SJCRH30 (cell line): ENCODE measurements at regions not wholly inside any gene's neighbourhood (a gene's known extent, or its start where the extent isn't known, plus 50 kb on each side); places are given as distances from the start of the nearest gene placed in this dataset.

ENCODE experiments used
- DNase-seq, 2 experiments: peaks; one replicate each; pipeline ENCODE4 v3.0.0-alpha.2; 2015 to 2020
- H3K27ac ChIP-seq: fragments of 250-450 bp; sonication (Bioruptor Pico); 2 replicates; pipeline ENCODE4 v1.5.1; 2020; ENCODE audit warnings: mild to moderate bottlenecking, moderate library complexity
- H3K27me3 ChIP-seq: fragments of 250-450 bp; sonication (Bioruptor Pico); 2 replicates; pipeline ENCODE4 v1.5.1; 2020; ENCODE audit warnings: mild to moderate bottlenecking, moderate library complexity
- H3K36me3 ChIP-seq: fragments of 250-450 bp; sonication (Bioruptor Pico); 2 replicates; pipeline ENCODE4 v1.5.1; 2020; ENCODE audit warnings: mild to moderate bottlenecking, moderate library complexity
- H3K4me1 ChIP-seq: fragments of 250-450 bp; sonication (Bioruptor Pico); 2 replicates; pipeline ENCODE4 v1.5.1; 2020; ENCODE audit warnings: mild to moderate bottlenecking, moderate library complexity
- H3K4me3 ChIP-seq: fragments of 250-450 bp; sonication (Bioruptor Pico); 2 replicates; pipeline ENCODE4 v1.5.1; 2020; ENCODE audit warnings: mild to moderate bottlenecking, moderate library complexity
- H3K9me3 ChIP-seq: fragments of 250-450 bp; sonication (Bioruptor Pico); replicated peaks from 2 replicates; pipeline ENCODE4 v1.5.1; 2020; ENCODE audit warnings: mild to moderate bottlenecking, moderate library complexity

DNA sequence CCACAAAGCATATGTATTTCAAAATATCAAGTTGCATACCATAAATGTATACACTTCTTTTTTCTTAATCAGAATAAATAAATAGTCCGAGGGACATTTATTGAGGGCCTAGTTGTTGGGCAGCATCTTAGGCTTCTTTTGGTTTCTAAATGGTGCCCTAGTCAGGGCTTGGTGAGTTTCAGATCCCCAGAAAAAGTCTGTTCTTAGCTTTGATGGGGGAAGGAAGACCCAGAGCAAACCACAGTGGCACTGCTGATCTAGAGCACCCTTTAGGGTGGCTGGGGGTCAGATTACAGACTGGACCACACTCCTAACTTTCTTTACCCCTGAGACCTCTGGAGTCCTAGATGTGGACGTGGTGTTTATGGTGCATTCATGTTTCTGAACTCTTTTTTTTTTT, 97.8 kb downstream of the C9orf152 start:
- peaks cover 10% of the 10 kb centered on the region for H3K4me1 ChIP-seq
- peaks cover 2% of the 10 kb centered on the region; the same call in 1 of the 2 replicates for H3K36me3 ChIP-seq
- no peak overlapping the region; the same call in 1 of the 2 replicates for H3K27ac ChIP-seq
- DNase-seq: no peak
- no peaks in the 10 kb centered on the region for H3K9me3 ChIP-seq
- H3K4me3 ChIP-seq: no peak overlapping the region
- no peaks in the 10 kb centered on the region for H3K27me3 ChIP-seq

DNA sequence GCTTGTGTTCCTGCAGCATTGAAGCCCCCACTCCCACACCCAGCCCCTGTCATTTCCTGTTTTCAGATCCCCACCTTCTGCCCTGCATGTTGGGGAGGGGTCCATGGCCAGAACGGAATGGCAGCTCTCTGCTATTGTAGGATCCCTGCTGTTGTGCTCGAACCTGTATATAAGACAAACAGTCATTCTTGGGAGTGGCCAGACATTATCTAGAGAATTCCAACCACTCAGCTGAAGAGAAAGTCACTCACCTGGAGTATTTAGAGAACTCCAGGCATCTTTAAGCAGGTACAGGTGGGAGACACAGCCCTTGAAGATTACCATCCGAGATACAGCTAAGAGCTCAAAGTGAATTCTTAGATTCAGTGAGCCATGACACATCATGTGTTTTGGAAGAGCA, 96.1 kb downstream of the C9orf152 start:
- Histone ChIP-seq H3K27ac (no peak overlapping the region), H3K36me3 (peaks cover 2% of the 10 kb centered on the region; the same call in 1 of the 2 replicates), H3K4me1 (peaks cover 22% of the 10 kb centered on the region), H3K27me3 (no peaks in the 10 kb centered on the region), H3K9me3 (no peaks in the 10 kb centered on the region), H3K4me3 (no peak overlapping the region)
- no peak for DNase-seq

DNA sequence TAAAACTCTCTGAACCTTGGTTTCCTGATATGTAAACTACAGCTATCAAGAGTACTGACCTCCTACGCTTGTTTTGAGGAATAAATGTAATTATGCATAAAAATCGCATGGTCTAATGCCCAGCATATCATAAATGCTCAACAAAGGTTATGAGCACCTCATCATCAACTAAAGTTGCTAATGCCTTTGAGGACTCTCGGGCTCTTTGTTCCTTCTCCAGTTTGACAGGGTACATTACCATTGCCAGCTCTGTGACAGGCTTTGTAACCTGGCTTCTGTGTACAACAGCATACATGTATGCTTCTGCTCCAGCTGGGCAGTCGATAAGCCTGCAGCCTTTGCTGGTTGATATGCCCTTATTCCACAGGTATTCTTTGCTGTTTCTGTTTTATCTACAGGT, 95.2 kb downstream of the C9orf152 start:
- Histone ChIP-seq H3K27me3 (no peaks in the 10 kb centered on the region), H3K27ac (no peak overlapping the region), H3K9me3 (no peaks in the 10 kb centered on the region), H3K36me3 (peaks cover 2% of the 10 kb centered on the region; the same call in 1 of the 2 replicates), H3K4me1 (peaks cover 22% of the 10 kb centered on the region), H3K4me3 (no peak overlapping the region)
- DNase-seq: no peak

DNA sequence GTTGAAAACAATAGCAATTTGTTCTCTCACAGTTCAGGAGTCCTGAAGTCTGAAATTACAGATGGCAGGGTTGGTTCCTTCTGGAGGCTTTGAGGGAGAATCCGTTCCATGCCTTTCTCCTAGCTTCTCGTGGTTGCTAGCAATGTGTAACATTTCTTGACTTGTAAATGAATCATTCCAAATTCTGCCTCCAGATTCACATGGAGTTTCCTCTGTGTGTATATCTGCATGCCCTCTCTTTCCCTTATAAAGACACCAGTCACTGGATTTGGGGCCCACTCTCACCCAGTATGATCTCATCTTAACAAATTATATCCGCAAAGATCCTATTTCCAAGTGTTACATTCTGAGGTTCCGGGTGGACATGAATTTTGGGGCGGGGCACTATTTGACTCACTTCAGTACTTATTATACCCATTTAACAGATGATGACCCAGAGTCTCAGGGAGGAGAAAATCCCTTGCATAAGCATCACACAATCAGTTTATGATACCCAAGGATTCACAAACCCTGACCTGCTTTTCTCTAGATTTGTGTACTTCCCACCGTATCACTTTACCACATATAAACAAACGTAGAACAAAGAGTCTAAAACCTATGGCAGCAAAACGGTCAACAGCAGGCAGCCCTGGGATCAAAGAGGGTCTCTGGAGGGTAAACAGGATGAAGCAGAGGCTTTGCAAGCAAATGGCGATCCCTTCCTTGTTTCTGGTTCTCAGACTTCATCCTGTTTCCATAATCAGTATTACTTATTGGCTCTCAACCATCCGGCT, 93.7 kb downstream of the C9orf152 start:
- no peak for DNase-seq
- H3K4me1 ChIP-seq: peaks cover 22% of the 10 kb centered on the region
- H3K27me3 ChIP-seq: no peaks in the 10 kb centered on the region
- no peak overlapping the region for H3K4me3 ChIP-seq
- H3K27ac ChIP-seq: no peak overlapping the region
- H3K36me3 ChIP-seq: peaks cover 2% of the 10 kb centered on the region; the same call in 1 of the 2 replicates
- H3K9me3 ChIP-seq: no peaks in the 10 kb centered on the region

DNA sequence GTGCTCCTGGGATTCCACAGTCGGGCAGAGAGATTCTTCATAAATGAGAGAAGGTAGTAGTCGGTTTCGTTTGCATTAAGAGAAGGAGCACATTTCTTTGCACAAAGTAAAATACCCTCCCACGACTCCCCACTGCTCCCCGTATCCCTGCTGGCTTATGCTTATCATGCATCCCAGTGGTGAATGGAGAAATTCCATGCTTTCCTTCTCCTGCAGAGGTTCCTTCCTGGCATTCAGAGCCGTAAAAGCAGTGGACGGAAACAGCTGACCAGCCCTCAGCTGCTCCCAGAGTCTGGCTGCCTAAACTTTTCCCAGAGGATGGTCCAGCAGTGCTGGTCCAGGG, 93.1 kb downstream of the C9orf152 start:
- no peaks in the 10 kb centered on the region for H3K27me3 ChIP-seq
- no peak overlapping the region for H3K27ac ChIP-seq
- H3K4me1 ChIP-seq: peaks cover 16% of the 10 kb centered on the region
- DNase-seq: no peak
- H3K4me3 ChIP-seq: no peak overlapping the region
- H3K9me3 ChIP-seq: no peaks in the 10 kb centered on the region
- peaks cover 2% of the 10 kb centered on the region; the same call in 1 of the 2 replicates for H3K36me3 ChIP-seq

DNA sequence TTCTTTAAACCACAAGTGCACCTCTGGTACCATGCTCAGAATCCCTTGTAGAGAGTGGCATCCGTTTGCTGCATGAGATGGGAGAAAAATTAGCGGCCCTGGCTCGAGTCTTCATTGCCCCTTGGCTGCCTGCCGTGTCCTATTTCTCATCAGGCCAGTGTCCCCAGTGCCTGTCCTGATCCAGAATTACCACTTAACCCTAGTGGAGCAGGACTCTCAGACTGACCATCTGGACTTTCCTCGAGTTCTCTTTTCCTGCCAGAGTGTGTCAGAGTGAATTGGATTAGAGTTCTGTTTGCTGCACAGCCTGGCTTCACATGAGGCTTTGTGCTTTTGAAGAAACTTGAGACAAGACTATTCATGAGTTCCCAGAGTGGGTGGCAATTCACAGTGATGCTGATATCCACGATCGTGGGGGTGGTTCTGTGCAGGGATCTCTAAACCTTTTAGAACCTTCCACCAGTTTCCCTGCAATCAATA, 92.6 kb downstream of the C9orf152 start:
- peaks cover 12% of the 10 kb centered on the region for H3K4me1 ChIP-seq
- H3K9me3 ChIP-seq: no peaks in the 10 kb centered on the region
- H3K27me3 ChIP-seq: no peaks in the 10 kb centered on the region
- H3K36me3 ChIP-seq: no peaks in the 10 kb centered on the region; the same call in 1 of the 2 replicates
- no peak overlapping the region for H3K27ac ChIP-seq
- no peak overlapping the region for H3K4me3 ChIP-seq
- DNase-seq: no peak

DNA sequence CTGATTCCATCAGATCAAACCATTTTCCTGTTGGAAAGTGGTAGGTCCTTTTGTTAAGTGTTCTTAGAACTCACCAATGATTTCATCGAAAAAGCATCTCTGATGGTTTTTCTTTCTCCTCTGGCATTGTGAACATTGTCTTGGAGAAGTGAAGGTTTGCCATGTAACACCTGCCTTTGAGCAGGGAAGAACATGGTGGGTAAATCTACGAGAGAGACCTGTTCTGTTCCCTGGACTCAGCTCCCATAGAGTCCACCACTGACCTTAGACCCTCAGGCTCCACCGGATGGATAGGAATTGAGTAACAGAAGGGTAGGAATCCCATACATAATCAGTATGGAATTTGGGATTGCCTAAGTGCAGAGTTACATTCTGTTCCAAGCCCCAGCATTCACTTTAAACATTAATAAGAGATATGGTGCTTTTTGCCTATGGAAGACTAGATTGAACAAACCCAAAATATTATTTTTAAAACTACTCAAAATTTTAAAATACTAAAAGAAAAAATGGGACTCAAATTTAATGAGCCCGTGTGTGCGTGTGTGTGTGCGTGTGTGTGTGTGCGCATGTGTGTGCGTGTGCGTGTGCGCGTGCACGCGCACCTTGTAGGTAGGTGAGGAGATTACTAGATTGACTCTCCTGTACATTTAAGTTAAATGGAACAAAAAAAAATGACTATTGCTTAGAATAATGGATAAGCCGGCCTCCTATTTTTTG, 92.0 kb downstream of the C9orf152 start:
- no peak for DNase-seq
- Histone ChIP-seq H3K36me3 (no peaks in the 10 kb centered on the region; the same call in 1 of the 2 replicates), H3K9me3 (no peaks in the 10 kb centered on the region), H3K27ac (no peak overlapping the region), H3K27me3 (no peaks in the 10 kb centered on the region), H3K4me1 (peaks cover 12% of the 10 kb centered on the region), H3K4me3 (no peak overlapping the region)

DNA sequence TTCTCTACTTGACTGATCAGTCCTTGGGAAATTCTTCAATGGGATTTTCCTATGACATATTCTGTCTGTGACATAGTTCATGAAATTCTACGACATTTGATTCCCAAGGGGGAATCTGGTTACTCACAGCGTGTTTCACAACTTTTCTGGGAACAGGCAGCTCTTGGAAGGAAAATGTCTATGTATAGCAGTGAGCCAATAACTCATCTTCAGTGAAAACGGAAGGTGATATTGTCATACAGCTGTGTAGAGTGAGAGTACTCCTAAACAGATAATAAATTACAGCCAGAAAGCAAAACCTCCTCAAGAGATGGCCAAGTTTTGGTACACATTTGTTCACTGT, 91.4 kb downstream of the C9orf152 start:
- Histone ChIP-seq H3K27me3 (no peaks in the 10 kb centered on the region), H3K4me1 (peaks cover 12% of the 10 kb centered on the region), H3K9me3 (no peaks in the 10 kb centered on the region), H3K27ac (no peak overlapping the region), H3K4me3 (no peak overlapping the region), H3K36me3 (no peaks in the 10 kb centered on the region; the same call in 1 of the 2 replicates)
- no peak for DNase-seq

DNA sequence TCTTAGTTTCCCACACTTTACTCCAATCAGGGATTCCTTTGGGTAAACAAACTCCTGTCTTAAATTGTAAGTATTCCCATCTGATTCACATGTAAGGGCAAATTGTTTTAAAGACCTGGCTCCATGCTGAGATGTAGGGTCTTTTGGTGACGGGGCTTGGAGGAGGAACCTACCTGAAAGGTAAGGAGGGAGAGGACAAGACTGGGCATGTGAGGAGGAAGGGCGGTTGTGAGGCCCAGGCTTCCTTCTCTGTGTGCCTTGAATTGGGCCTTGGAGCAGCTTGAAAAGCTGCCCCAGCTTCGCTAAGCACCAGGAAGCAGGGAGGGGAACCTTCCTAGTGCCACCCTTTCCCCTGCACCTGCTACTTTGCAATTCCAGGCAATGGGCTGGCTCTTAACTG, 86.8 kb downstream of the C9orf152 start:
- Histone ChIP-seq H3K36me3 (no peaks in the 10 kb centered on the region; the same call in 1 of the 2 replicates), H3K4me3 (no peak overlapping the region), H3K4me1 (peaks cover 8% of the 10 kb centered on the region), H3K27ac (no peak overlapping the region), H3K9me3 (no peaks in the 10 kb centered on the region), H3K27me3 (no peaks in the 10 kb centered on the region)
- no peak for DNase-seq

DNA sequence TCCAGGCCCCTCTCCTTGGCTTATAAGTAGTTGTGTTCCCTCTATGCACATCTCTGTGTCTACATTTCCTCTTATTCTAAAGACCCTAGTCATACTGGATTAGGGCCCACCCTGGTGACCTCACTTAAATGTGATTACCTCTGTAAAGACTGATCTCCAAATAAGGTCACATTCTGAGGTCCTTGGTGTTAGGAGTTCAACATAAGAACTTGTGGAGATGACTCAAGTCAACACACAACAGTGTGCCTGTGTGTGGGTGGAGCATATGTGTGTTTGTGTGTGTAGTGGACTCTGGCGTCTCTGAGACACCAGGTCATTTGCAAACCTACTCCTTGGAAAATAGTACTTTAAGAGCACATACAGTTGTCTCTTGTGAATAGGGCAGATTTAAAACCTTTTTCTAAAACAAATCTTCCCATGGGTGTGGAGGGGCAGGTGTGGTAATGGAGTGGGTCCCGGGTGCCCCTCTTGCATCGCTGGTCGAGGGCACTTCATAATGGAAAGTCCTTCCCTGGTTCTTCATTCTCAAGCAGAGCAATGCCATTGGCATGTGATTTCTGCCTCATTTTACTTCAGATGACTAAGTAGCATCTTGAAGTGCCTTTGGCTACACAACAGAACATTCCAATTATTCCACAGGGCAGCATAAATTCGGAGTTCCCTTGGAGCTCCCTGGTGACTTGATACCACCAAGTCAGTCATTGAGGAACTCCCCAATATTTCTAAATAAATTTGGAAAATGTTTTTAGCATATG, 84.4 kb downstream of the C9orf152 start:
- Histone ChIP-seq H3K9me3 (no peaks in the 10 kb centered on the region), H3K4me1 (peaks cover 10% of the 10 kb centered on the region)

DNA sequence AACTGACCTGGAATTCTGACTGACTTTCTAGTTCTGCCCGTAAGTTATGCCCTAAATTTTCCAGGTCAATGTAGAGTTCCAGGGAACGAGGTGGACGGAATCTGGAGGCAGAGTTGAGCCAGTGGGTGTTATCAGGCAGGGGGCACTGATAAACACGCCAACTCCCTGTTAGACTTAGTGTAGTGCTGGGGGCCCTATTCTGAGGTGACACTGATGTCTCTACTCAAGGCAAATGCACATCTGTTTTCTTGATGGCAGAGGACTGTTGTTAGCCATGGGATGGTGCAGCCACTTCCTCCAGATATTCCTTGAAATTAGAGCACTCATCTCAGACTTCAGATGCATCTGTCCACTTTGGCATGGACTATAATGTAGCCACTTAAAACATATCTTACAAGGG, 83.5 kb downstream of the C9orf152 start:
- no peaks in the 10 kb centered on the region for H3K27me3 ChIP-seq
- no peaks in the 10 kb centered on the region for H3K9me3 ChIP-seq
- H3K27ac ChIP-seq: no peak overlapping the region
- H3K36me3 ChIP-seq: no peaks in the 10 kb centered on the region
- no peak overlapping the region for H3K4me3 ChIP-seq
- no peak for DNase-seq
- peaks cover 18% of the 10 kb centered on the region for H3K4me1 ChIP-seq

More for the DNA sequence above, 84.4 kb downstream of the C9orf152 start:
- Histone ChIP-seq H3K27ac (no peak overlapping the region), H3K36me3 (no peaks in the 10 kb centered on the region), H3K27me3 (no peaks in the 10 kb centered on the region), H3K4me3 (no peak overlapping the region)
- DNase-seq: no peak

DNA sequence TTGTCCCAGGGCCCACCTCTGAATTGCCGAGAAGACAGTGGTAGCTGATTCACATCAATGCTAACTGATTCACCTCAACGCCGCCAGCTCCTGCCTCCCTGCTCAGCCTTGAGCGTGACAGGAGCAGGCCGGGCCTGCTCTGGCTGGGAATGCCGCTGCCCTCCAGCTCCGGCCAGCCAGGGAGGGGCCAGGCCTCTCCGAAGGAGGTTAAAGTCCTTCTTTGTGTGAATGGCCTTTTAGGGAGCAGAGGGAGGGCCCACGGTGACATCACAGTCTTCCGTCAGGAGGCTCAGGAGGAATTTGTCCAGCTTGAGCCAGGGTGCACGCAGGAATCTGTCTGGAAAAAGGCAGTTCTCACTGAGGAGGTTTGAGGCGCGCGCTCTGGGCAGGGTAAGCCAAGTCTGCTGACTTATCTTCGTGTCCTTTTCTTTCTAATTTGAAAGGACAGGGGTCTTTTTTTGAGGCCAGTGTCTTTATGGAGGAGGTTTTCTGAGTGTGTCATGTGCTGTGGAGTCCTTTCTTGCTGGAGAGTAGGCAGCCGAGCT, 82.7 kb downstream of the C9orf152 start:
- Histone ChIP-seq H3K4me3 (no peak overlapping the region), H3K27ac (no peak overlapping the region; the same call in 1 of the 2 replicates), H3K4me1 (peaks cover 26% of the 10 kb centered on the region), H3K27me3 (no peaks in the 10 kb centered on the region), H3K9me3 (no peaks in the 10 kb centered on the region), H3K36me3 (no peaks in the 10 kb centered on the region)
- peak; percentile 43 to 51 for DNase-seq

DNA sequence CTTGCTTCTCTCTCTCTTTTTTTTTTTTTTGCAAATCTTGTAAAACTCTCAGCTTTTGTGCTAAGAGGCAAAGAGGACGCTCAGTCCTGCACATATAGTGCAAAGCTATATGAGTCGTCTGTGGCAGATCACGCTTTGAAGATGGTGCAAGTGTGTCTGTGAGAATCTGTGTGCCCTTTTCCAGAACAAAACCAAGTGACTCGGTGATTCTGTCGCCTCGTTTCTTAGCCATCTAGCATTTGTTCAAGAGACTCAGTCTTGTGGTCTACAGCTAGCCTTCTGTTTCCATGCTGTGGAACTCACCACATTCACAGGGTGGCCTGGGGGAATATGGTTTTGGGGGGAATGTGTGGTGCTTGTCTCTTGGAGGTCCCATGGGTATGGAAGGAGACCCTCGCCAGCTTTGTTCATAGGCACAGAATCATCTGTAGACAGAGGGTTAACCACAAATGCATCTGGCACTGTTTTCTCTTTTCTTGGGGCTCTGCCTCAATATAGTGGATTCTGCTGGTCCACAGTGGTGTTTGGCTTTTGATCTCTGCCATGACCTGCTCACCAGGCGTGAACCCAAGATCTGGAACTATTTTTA, 82.1 kb downstream of the C9orf152 start:
- H3K36me3 ChIP-seq: no peaks in the 10 kb centered on the region
- no peaks in the 10 kb centered on the region for H3K9me3 ChIP-seq
- no peak for DNase-seq
- no peak overlapping the region for H3K4me3 ChIP-seq
- no peaks in the 10 kb centered on the region for H3K27me3 ChIP-seq
- no peak overlapping the region for H3K27ac ChIP-seq
- H3K4me1 ChIP-seq: peaks cover 32% of the 10 kb centered on the region

DNA sequence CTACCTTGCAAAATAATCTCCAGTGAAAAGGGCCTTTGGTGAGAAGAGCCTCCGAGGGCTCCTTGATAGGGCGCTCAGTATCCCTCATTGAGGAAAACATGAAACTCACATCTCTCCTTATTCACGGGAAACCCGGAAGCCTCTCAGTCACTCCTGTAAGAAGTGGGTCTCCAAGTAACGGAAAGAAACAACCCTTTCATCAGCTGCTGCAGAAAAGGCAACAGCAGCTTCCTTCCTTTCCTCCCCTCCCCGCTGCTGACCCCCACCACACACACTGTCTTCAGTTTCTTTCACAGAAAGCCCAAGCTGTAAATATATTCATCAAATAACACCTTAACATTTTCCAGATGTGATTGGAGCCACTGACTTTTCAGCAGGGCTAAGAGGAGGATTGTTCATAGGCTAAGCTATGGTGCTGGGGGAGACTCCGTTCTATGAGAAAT, 81.4 kb downstream of the C9orf152 start:
- no peaks in the 10 kb centered on the region for H3K9me3 ChIP-seq
- no peak overlapping the region for H3K27ac ChIP-seq
- no peak overlapping the region for H3K4me3 ChIP-seq
- no peak for DNase-seq
- no peaks in the 10 kb centered on the region for H3K36me3 ChIP-seq
- peaks cover 39% of the 10 kb centered on the region for H3K4me1 ChIP-seq
- H3K27me3 ChIP-seq: no peaks in the 10 kb centered on the region
